ENCODE measurements at regions not wholly inside any gene's neighbourhood (a gene's known extent, or its start where the extent isn't known, plus 50 kb on each side); places are given as distances from the start of the nearest gene placed in this dataset.

GRCh38 chr10:128576336-128576735 lies 450.1 kb upstream of the MKI67 start:
- Mint-ChIP-seq H3K4me3 (ENCODE audit: unreplicated experiment) (no peak overlapping the region), H3K9me3 (ENCODE audit: unreplicated experiment) (peaks cover 5% of the 10 kb centered on the region), H3K4me1 (ENCODE audit: low read depth, unreplicated experiment) (peaks cover 51% of the 10 kb centered on the region), H3K36me3 (ENCODE audit: unreplicated experiment) (no peaks in the 10 kb centered on the region), H3K27me3 (ENCODE audit: unreplicated experiment) (peaks cover 2% of the 10 kb centered on the region), H3K27ac (ENCODE audit: unreplicated experiment) (no peak overlapping the region)
- TF ChIP-seq, protein P1, sequence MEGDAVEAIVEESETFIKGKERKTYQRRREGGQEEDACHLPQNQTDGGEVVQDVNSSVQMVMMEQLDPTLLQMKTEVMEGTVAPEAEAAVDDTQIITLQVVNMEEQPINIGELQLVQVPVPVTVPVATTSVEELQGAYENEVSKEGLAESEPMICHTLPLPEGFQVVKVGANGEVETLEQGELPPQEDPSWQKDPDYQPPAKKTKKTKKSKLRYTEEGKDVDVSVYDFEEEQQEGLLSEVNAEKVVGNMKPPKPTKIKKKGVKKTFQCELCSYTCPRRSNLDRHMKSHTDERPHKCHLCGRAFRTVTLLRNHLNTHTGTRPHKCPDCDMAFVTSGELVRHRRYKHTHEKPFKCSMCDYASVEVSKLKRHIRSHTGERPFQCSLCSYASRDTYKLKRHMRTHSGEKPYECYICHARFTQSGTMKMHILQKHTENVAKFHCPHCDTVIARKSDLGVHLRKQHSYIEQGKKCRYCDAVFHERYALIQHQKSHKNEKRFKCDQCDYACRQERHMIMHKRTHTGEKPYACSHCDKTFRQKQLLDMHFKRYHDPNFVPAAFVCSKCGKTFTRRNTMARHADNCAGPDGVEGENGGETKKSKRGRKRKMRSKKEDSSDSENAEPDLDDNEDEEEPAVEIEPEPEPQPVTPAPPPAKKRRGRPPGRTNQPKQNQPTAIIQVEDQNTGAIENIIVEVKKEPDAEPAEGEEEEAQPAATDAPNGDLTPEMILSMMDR (IDR thresholded peaks at IDR 0.05; ENCODE audit: partially characterized antibody, unreplicated experiment) = no peak
- no peak for DNase-seq

GRCh38 chr10:128576943-128577670 lies 450.9 kb upstream of the MKI67 start:
- peaks cover 2% of the 10 kb centered on the region for H3K27me3 Mint-ChIP-seq (ENCODE audit: unreplicated experiment)
- peaks cover 44% of the 10 kb centered on the region for H3K4me1 Mint-ChIP-seq (ENCODE audit: low read depth, unreplicated experiment)
- H3K4me3 Mint-ChIP-seq (ENCODE audit: unreplicated experiment) = no peak overlapping the region
- no peaks in the 10 kb centered on the region for H3K36me3 Mint-ChIP-seq (ENCODE audit: unreplicated experiment)
- H3K27ac Mint-ChIP-seq (ENCODE audit: unreplicated experiment) = peak overlapping the region; percentile 84
- DNase-seq = no peak
- H3K9me3 Mint-ChIP-seq (ENCODE audit: unreplicated experiment) = peaks cover 3% of the 10 kb centered on the region
- TF ChIP-seq, protein P1 (IDR thresholded peaks at IDR 0.05; ENCODE audit: partially characterized antibody, unreplicated experiment) = no peak

DNA sequence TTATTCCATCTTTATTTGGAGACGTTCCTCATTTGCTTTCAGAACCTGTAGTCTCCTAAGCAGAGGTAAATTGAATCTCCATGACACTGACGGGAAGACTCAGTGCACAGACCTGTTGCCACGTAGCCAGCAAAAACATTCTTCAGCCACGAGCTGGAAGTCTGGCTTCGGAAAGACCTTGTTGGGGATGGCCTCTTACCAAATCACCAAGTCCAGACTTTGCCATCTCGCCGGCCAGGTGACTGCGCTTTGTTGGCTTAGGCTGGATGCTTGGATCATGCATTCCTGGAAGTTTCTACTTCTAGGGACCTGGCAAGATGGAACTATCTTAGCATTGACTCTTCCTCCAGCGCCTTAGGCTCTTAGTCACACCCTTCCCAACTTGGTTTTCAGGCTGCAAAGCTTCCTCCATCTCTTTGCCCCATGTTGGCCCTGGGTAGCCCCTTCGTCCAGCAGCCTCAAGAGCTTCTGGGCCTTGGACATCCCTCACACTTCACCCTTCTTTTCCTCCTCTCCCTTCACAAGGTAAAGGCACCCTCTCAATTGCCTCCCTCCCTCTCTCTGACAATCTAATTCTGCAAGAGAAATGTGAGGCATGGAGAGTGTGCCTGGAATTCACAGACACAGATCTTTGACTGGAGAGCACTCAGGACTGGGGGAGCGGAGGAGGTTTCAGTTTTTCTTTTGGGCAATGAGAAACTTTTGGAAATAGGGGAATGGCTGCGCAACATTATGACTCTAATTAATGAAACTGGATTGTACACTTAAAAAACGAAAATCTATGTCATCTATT lies 451.9 kb upstream of the MKI67 start:
- TF ChIP-seq, protein P1 (IDR thresholded peaks at IDR 0.05; ENCODE audit: partially characterized antibody, unreplicated experiment) = no peak
- H3K4me1 Mint-ChIP-seq (ENCODE audit: low read depth, unreplicated experiment) = peaks cover 43% of the 10 kb centered on the region
- H3K27me3 Mint-ChIP-seq (ENCODE audit: unreplicated experiment) = peaks cover 2% of the 10 kb centered on the region
- H3K36me3 Mint-ChIP-seq (ENCODE audit: unreplicated experiment) = no peaks in the 10 kb centered on the region
- no peak for DNase-seq
- no peak overlapping the region for H3K27ac Mint-ChIP-seq (ENCODE audit: unreplicated experiment)
- no peak overlapping the region for H3K4me3 Mint-ChIP-seq (ENCODE audit: unreplicated experiment)
- H3K9me3 Mint-ChIP-seq (ENCODE audit: unreplicated experiment) = peaks cover 3% of the 10 kb centered on the region

- no peaks in the 10 kb centered on the region for H3K36me3 Mint-ChIP-seq (ENCODE audit: unreplicated experiment)
- H3K9me3 Mint-ChIP-seq (ENCODE audit: unreplicated experiment) = peaks cover 3% of the 10 kb centered on the region
- no peak for DNase-seq
- peaks cover 2% of the 10 kb centered on the region for H3K27me3 Mint-ChIP-seq (ENCODE audit: unreplicated experiment)
- no peak overlapping the region for H3K4me3 Mint-ChIP-seq (ENCODE audit: unreplicated experiment)
- TF ChIP-seq, protein P1 (IDR thresholded peaks at IDR 0.05; ENCODE audit: partially characterized antibody, unreplicated experiment) = no peak
- peaks cover 40% of the 10 kb centered on the region for H3K4me1 Mint-ChIP-seq (ENCODE audit: low read depth, unreplicated experiment)
- no peak overlapping the region for H3K27ac Mint-ChIP-seq (ENCODE audit: unreplicated experiment)
Measured at GRCh38 chr10:128578766-128579165, 452.5 kb upstream of the MKI67 start.
